GM19023 (cell line): ENCODE measurements at regions not wholly inside any gene's neighbourhood (a gene's known extent, or its start where the extent isn't known, plus 50 kb on each side); places are given as distances from the start of the nearest gene placed in this dataset.
A peak's percentile ranks its signal among the peaks of the same experiment; 100 is the strongest.
"Not testable (repeated sequence)": the region's sequence is repeated elsewhere in the genome, so short reads cannot be mapped to it uniquely, and the experiment has no call there.

ENCODE experiments used
- ATAC-seq: cut with Tn5 transposase; IDR thresholded peaks from one replicate; pipeline ENCODE4 v1.9.1; 2021; ENCODE audit warnings: mild to moderate bottlenecking, moderate library complexity; ENCODE audit not compliant: unreplicated experiment

GRCh38 chr12:131213896-131214442 is 260.3 kb downstream of the ADGRD1 start:
- no peak for ATAC-seq

GRCh38 chr12:131214936-131215335 is 261.2 kb downstream of the ADGRD1 start:
- ATAC-seq: not testable (repeated sequence)

- ATAC-seq: not testable (repeated sequence)
These were observed 262.9 kb downstream of the ADGRD1 start for GRCh38 chr12:131216587-131216986.

- no peak for ATAC-seq
These were observed 263.4 kb downstream of the ADGRD1 start for GRCh38 chr12:131217024-131217586.

GRCh38 chr12:131218026-131218922 is 264.6 kb downstream of the ADGRD1 start:
- no peak for ATAC-seq

- ATAC-seq: no peak
These were observed 265.4 kb downstream of the ADGRD1 start for GRCh38 chr12:131218923-131219669.

- ATAC-seq: no peak
These were observed 266.1 kb downstream of the ADGRD1 start for GRCh38 chr12:131219670-131220330.

GRCh38 chr12:131220331-131220685 is 266.6 kb downstream of the ADGRD1 start:
- no peak for ATAC-seq

- no peak for ATAC-seq
These were observed 267.6 kb downstream of the ADGRD1 start for GRCh38 chr12:131221061-131221956.

GRCh38 chr12:131221957-131222328 is 268.2 kb downstream of the ADGRD1 start:
- ATAC-seq: no peak

- ATAC-seq: peak; percentile 48
These were observed 268.8 kb downstream of the ADGRD1 start for GRCh38 chr12:131222329-131223139.

GRCh38 chr12:131223171-131223761 is 269.6 kb downstream of the ADGRD1 start:
- ATAC-seq: no peak

GRCh38 chr12:131223791-131224225 is 270.1 kb downstream of the ADGRD1 start:
- no peak for ATAC-seq

- ATAC-seq: not testable (repeated sequence)
These were observed 270.7 kb downstream of the ADGRD1 start for GRCh38 chr12:131224226-131225065.

- ATAC-seq: not testable (repeated sequence)
These were observed 271.3 kb downstream of the ADGRD1 start for GRCh38 chr12:131225066-131225380.

GRCh38 chr12:131226345-131227265 is 272.9 kb downstream of the ADGRD1 start:
- ATAC-seq: no peak

GRCh38 chr12:131227641-131228040 is 273.9 kb downstream of the ADGRD1 start:
- ATAC-seq: not testable (repeated sequence)
